Suppressor macrophage (primary cell): ENCODE measurements at regions not wholly inside any gene's neighbourhood (a gene's known extent, or its start where the extent isn't known, plus 50 kb on each side); places are given as distances from the start of the nearest gene placed in this dataset.

Experiments used
- DNase-seq, 4 experiments: peaks; one replicate each; pipeline ENCODE4 v3.0.0-alpha.2; 2020 to 2022

- DNase-seq, result no peak
These were observed 350.5 kb upstream of the OR4E1 start for GRCh38 chr14:22024137-22024536.

- DNase-seq, result no peak
These were observed 345.3 kb upstream of the OR4E1 start for GRCh38 chr14:22018890-22019289.

- no peak for DNase-seq
These were observed 338.8 kb upstream of the OR4E1 start for GRCh38 chr14:22012452-22012851.

GRCh38 chr14:22011253-22011642 is 337.6 kb upstream of the OR4E1 start:
- DNase-seq, result no peak

GRCh38 chr14:22010545-22011252 is 337.1 kb upstream of the OR4E1 start:
- peak in 3 of 4 experiments; percentile 7 to 43 (median 32) for DNase-seq

GRCh38 chr14:22008766-22009165 is 335.1 kb upstream of the OR4E1 start:
- DNase-seq, result no peak

- DNase-seq, result no peak
These were observed 334.3 kb upstream of the OR4E1 start for GRCh38 chr14:22007784-22008412.

- no peak for DNase-seq
These were observed 333.7 kb upstream of the OR4E1 start for GRCh38 chr14:22007363-22007762.

GRCh38 chr14:22003461-22003860 is 329.8 kb upstream of the OR4E1 start:
- DNase-seq, result no peak

- DNase-seq, result peak in 2 of 4 experiments; percentile 22 to 38
These were observed 329.3 kb upstream of the OR4E1 start for GRCh38 chr14:22002860-22003284.

GRCh38 chr14:21999402-21999801 is 325.8 kb upstream of the OR4E1 start:
- DNase-seq, result no peak

GRCh38 chr14:21997300-21997699 is 323.7 kb upstream of the OR4E1 start:
- peak in 2 of 4 experiments; percentile 17 to 22 for DNase-seq

GRCh38 chr14:21995332-21995731 is 321.7 kb upstream of the OR4E1 start:
- no peak for DNase-seq

- DNase-seq, result no peak
These were observed 320.2 kb upstream of the OR4E1 start for GRCh38 chr14:21993837-21994236.

GRCh38 chr14:21993070-21993469 is 319.5 kb upstream of the OR4E1 start:
- DNase-seq, result no peak

- DNase-seq, result no peak
These were observed 317.5 kb upstream of the OR4E1 start for GRCh38 chr14:21991130-21991529.

- DNase-seq, result peak in 1 of 4 experiments; percentile 22
These were observed 316.5 kb upstream of the OR4E1 start for GRCh38 chr14:21990116-21990515.

- DNase-seq, result no peak
These were observed 315.5 kb upstream of the OR4E1 start for GRCh38 chr14:21989090-21989489.

GRCh38 chr14:21988413-21988812 is 314.8 kb upstream of the OR4E1 start:
- no peak for DNase-seq

- peak; percentile 37 to 77 (median 64) for DNase-seq
These were observed 314.3 kb upstream of the OR4E1 start for GRCh38 chr14:21987937-21988336.

GRCh38 chr14:21985081-21985480 is 311.5 kb upstream of the OR4E1 start:
- no peak for DNase-seq

- no peak for DNase-seq
These were observed 305.3 kb upstream of the OR4E1 start for GRCh38 chr14:21978999-21979314.

GRCh38 chr14:21978184-21978998 is 304.8 kb upstream of the OR4E1 start:
- peak; percentile 49 to 72 (median 59) for DNase-seq

- no peak for DNase-seq
These were observed 301.1 kb upstream of the OR4E1 start for GRCh38 chr14:21974741-21975140.
